ENCODE measurements at regions not wholly inside any gene's neighbourhood (a gene's known extent, or its start where the extent isn't known, plus 50 kb on each side); places are given as distances from the start of the nearest gene placed in this dataset.

GRCh38 chr16:72523087-72523486, 351.1 kb upstream of the PMFBP1 start:
- H3K4me3 ChIP-seq (ENCODE audit: low read depth, low read length) = no peak overlapping the region

DNA sequence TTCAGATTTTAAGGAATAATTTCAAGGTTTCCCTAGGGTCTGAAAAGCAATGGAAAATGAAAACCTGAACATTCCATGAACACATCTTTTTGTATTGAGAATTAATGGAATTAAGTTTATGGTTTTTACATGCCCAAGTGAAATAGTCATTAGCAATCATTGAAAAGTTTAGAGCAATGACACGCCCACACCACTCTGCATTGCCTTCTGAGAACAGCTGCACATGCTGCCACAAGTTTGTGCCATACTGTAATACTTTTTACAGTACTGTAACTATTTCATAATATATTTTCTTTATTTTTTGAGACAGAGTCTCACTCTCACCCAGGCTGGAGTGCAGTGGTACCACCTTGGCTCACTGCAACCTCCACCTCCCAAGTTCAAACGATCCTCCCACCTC, 345.2 kb upstream of the PMFBP1 start:
- no peak overlapping the region for H3K4me3 ChIP-seq (ENCODE audit: low read depth, low read length)

GRCh38 chr16:72511171-72511570, 339.2 kb upstream of the PMFBP1 start:
- H3K4me3 ChIP-seq (ENCODE audit: low read depth, low read length) = no peak overlapping the region

GRCh38 chr16:72508191-72508590, 336.2 kb upstream of the PMFBP1 start:
- H3K4me3 ChIP-seq (ENCODE audit: low read depth, low read length) = no peak overlapping the region

- H3K4me3 ChIP-seq (ENCODE audit: low read depth, low read length) = no peak overlapping the region
These were observed 330.6 kb upstream of the PMFBP1 start for GRCh38 chr16:72502594-72503005.

DNA sequence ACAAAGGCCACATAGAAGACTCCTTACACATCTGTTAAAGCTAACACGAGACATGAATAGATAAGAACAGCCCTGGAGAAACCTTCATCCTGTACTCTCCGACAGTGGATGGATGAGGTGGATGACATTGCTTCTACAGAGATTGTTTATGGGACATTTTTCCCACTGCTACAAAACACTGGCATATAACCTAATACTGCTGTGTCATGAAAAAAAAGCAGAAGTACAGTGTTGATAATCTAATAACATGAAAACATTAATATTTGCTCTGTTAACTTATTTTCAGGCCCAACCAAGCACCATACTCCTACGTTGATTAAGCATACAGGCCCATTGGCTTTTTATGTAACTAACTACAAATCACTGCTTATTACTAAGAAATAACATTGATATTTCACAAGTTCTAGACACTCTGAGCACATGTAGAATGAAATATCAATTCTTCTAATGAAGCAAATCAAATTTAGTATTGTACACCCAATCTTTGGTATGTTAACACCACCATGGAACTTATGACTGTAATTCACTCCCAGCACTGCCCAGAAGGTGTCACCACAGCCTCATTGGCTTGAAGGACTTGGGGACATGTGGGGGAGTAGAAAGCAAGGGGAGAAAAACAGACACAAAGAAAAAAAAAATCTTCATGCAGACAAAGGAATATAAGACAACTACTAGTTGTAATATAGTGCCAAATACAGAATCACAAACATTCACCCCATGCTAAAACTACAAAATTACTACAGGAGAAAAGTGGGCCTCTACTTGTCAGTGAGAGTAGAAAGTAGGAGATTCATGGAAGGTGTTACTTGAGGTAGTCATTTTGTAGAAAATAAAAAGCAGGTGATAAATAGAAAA, 330.0 kb upstream of the PMFBP1 start:
- no peak overlapping the region for H3K4me3 ChIP-seq (ENCODE audit: low read depth, low read length)

- no peak overlapping the region for H3K4me3 ChIP-seq (ENCODE audit: low read depth, low read length)
These were observed 328.6 kb upstream of the PMFBP1 start for GRCh38 chr16:72500545-72500944.

- H3K4me3 ChIP-seq (ENCODE audit: low read depth, low read length) = no peak overlapping the region
These were observed 321.9 kb upstream of the PMFBP1 start for GRCh38 chr16:72493716-72494415.

DNA sequence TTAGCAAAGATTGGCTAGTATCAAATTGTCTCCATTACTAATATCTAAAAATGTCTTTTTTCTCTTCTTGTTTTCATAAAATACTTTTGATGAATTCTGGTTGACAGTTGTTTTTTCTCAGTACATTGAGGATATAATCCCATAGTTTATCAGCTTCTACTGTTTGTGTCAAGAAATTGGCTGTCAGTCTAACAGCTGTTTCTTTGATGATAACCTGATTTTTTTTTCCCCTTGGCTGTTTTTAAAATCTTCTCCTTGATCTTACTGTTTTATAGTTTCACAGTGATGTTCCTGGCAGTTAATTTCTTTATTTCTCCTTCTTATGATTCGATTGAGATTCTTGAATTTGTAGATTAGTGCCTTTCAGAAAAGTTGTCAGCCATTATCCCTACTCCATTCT, 315.3 kb upstream of the PMFBP1 start:
- no peak overlapping the region for H3K4me3 ChIP-seq (ENCODE audit: low read depth, low read length)

GRCh38 chr16:72482695-72483094, 310.7 kb upstream of the PMFBP1 start:
- no peak overlapping the region for H3K4me3 ChIP-seq (ENCODE audit: low read depth, low read length)

DNA sequence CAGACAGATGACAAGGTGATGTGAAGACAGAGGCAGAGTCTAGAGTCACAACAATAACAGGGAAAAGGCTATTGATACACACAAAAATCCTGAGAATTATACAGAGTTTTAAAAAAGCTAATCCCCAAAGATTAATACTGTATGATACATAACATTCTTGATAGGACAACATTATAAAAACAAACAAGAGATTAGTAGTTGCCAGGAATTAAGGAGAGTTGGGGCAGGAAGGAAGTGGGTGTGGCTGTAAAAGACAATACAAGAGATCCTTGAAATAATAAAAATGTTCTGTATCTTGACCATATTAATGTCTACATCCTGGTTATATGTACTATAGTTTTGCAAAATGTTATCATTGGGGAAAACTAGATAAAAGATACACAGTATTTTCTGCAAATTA, 309.5 kb upstream of the PMFBP1 start:
- H3K4me3 ChIP-seq (ENCODE audit: low read depth, low read length) = no peak overlapping the region

- no peak overlapping the region for H3K4me3 ChIP-seq (ENCODE audit: low read depth, low read length)
These were observed 309.0 kb upstream of the PMFBP1 start for GRCh38 chr16:72480911-72481310.

- no peak overlapping the region for H3K4me3 ChIP-seq (ENCODE audit: low read depth, low read length)
These were observed 303.7 kb upstream of the PMFBP1 start for GRCh38 chr16:72475688-72476087.

- no peak overlapping the region for H3K4me3 ChIP-seq (ENCODE audit: low read depth, low read length)
These were observed 302.7 kb upstream of the PMFBP1 start for GRCh38 chr16:72474501-72475123.

DNA sequence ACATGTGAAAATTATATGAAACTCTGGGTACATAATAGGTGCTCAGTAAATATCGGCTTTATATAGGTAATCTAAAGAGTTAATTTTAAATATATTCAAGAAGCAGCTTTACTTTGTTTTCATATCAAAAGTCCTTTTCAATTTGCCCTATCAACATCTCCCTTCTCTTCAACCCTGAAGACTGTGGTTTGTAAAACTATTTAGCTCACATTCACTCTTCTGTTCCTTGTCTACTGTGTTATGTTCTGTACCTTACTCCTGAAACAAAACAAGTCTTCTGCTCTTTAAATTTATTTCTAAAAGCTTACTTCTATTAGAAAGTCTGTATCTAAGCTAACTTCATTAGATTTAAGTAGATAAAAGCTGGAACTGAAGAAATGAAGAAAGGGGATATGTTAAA, 301.7 kb upstream of the PMFBP1 start:
- H3K4me3 ChIP-seq (ENCODE audit: low read depth, low read length) = no peak overlapping the region

DNA sequence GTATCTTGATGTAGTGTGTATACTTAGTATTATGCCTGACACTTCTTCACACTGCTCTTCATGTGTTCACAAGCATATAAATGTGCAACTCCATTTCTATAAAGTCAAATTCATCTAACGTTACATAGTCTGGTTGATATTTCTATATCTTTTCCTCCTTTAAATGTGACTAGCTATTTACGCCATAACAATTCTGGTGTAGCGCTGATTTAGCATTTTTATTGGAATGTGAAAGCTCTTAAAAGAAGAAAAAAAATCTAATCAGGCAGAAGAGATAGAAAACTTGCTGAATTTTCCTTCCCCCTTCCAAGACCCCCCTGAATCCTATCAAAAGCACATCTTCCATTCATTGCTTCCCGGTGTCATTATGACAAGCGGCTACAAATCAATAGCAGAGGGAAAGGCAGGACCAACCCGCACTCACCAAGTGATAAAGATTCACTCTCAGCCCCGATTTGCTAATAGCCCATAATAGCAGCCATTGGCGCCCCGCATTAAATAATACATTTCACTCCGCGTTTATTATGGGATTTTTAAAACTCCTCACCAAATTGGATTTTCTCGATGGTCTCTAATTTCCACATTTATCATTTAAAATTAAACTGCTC, 299.5 kb upstream of the PMFBP1 start:
- H3K4me3 ChIP-seq (ENCODE audit: low read depth, low read length) = no peak overlapping the region

GRCh38 chr16:72470541-72470940, 298.6 kb upstream of the PMFBP1 start:
- H3K4me3 ChIP-seq (ENCODE audit: low read depth, low read length) = no peak overlapping the region

DNA sequence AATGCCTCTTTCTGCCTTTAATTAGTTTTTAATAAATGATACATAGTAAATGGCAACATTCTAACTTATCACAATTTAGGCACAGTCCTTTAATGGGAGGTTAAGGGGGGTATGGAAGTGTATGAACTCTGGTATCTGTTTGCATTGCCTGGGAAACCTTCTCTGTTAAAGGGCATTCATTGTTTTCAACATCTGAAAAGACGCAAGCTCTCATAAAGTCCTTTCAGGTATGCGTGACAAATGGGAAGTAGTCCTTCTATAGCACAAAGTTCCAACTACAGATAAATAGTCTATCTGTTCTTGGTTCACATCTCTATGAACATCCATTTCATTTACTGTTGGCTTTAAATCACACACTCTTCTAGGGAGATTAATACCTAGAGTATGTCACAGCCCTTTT, 298.0 kb upstream of the PMFBP1 start:
- H3K4me3 ChIP-seq (ENCODE audit: low read depth, low read length) = no peak overlapping the region

GRCh38 chr16:72468582-72468981, 296.6 kb upstream of the PMFBP1 start:
- H3K4me3 ChIP-seq (ENCODE audit: low read depth, low read length) = no peak overlapping the region

DNA sequence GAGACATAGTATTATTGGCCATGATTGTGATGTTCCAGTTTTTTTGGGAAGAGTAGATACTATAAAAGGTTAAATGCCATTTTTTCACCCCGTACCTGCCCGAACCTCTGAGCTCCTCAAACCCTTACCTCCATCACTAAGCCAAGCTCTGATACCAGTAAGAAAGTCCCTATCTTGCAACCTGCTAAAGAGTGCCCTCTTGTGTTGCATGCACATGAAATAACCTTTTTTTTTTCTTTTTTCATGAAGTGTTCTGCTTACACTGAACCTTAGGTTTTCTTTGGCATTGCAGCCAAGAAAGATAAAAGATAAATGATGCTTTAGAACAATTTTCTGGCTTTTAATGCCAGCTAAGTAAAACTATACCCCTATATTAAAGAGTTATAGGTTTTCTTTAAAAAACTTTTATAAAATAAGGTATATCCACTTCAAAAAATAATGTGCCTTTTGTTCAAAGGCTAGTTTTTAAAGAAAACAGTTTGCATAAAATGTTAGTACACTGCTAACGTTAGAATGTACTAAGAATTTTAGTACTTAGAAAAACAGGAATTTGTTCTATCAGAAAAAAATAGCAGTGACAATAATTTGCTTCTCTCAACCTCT, 295.3 kb upstream of the PMFBP1 start:
- H3K4me3 ChIP-seq (ENCODE audit: low read depth, low read length) = no peak overlapping the region
